ENCODE measurements at regions not wholly inside any gene's neighbourhood (a gene's known extent, or its start where the extent isn't known, plus 50 kb on each side); places are given as distances from the start of the nearest gene placed in this dataset.

- TF ChIP-seq, protein P1, sequence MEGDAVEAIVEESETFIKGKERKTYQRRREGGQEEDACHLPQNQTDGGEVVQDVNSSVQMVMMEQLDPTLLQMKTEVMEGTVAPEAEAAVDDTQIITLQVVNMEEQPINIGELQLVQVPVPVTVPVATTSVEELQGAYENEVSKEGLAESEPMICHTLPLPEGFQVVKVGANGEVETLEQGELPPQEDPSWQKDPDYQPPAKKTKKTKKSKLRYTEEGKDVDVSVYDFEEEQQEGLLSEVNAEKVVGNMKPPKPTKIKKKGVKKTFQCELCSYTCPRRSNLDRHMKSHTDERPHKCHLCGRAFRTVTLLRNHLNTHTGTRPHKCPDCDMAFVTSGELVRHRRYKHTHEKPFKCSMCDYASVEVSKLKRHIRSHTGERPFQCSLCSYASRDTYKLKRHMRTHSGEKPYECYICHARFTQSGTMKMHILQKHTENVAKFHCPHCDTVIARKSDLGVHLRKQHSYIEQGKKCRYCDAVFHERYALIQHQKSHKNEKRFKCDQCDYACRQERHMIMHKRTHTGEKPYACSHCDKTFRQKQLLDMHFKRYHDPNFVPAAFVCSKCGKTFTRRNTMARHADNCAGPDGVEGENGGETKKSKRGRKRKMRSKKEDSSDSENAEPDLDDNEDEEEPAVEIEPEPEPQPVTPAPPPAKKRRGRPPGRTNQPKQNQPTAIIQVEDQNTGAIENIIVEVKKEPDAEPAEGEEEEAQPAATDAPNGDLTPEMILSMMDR (IDR thresholded peaks at IDR 0.05): no peak
- TF ChIP-seq POLR2A (IDR thresholded peaks at IDR 0.05): no peak
Measured at GRCh38 chr2:21779786-21780185, 656.0 kb downstream of the TDRD15 start.

Data from heart left ventricle (tissue), 13 donors.